ENCODE measurements at regions not wholly inside any gene's neighbourhood (a gene's known extent, or its start where the extent isn't known, plus 50 kb on each side); places are given as distances from the start of the nearest gene placed in this dataset.

- DNase-seq: no peak
- TF ChIP-seq GATA1 (IDR thresholded peaks at IDR 0.05; ENCODE audit: low read depth, low read length): no peak
- TF ChIP-seq POLR2A (IDR thresholded peaks at IDR 0.05; ENCODE audit: low read length): no peak
Observed at GRCh38 chr2:58740426-58740825, 499.3 kb upstream of the FANCL start.

GRCh38 chr2:58739033-58739432 lies 497.9 kb upstream of the FANCL start:
- TF ChIP-seq GATA1 (IDR thresholded peaks at IDR 0.05; ENCODE audit: low read depth, low read length) (no peak), POLR2A (IDR thresholded peaks at IDR 0.05; ENCODE audit: low read length) (no peak)
- DNase-seq: no peak

DNA sequence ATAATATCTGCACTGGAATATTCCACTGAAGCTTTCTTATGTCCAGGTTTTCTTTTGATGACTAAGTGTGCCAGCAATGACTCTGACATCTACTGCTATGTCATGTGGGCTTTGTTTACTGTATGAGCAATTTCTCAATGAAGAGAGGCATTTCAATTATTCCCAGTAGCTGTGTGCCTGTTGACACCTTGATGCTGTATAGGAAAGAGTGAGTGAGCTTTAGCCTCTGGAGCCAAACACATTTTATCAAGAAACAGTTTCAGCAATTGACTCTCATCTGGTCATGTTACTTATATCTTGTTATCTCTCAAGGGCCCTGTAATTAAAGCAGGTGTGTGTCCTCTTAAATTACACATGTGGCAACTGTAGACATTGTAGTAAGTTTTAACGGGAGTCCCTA lies 493.2 kb upstream of the FANCL start:
- DNase-seq: no peak
- TF ChIP-seq GATA1 (IDR thresholded peaks at IDR 0.05; ENCODE audit: low read depth, low read length) (no peak), POLR2A (IDR thresholded peaks at IDR 0.05; ENCODE audit: low read length) (no peak)

- TF ChIP-seq POLR2A (IDR thresholded peaks at IDR 0.05; ENCODE audit: low read length) (no peak), GATA1 (IDR thresholded peaks at IDR 0.05; ENCODE audit: low read depth, low read length) (no peak)
- no peak for DNase-seq
Observed at GRCh38 chr2:58732999-58733398, 491.9 kb upstream of the FANCL start.

DNA sequence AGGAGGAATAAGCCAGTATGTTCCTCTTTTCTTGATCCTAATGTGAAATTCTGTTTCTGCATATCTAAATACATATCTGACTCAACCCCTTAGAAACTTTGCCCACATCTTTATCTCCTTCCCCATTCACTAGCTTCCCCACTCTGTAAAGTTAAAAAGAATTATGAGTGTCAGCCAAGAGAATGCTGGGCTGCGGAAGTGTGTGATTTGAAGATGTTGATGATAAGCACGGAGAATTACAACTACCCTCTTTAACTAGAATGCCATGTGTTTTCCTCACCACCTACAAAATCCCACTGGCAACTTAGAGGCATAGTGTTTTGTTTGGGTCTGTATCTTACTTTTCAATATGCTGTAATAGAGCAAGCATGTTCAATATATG lies 490.4 kb upstream of the FANCL start:
- DNase-seq: peak in 1 of 2 experiments; percentile 8
- TF ChIP-seq GATA1 (IDR thresholded peaks at IDR 0.05; ENCODE audit: low read depth, low read length) (no peak), POLR2A (IDR thresholded peaks at IDR 0.05; ENCODE audit: low read length) (no peak)

GRCh38 chr2:58730764-58731487 lies 489.8 kb upstream of the FANCL start:
- no peak for TF ChIP-seq POLR2A (IDR thresholded peaks at IDR 0.05; ENCODE audit: low read length)
- no peak for TF ChIP-seq GATA1 (IDR thresholded peaks at IDR 0.05; ENCODE audit: low read depth, low read length)
- DNase-seq: no peak

DNA sequence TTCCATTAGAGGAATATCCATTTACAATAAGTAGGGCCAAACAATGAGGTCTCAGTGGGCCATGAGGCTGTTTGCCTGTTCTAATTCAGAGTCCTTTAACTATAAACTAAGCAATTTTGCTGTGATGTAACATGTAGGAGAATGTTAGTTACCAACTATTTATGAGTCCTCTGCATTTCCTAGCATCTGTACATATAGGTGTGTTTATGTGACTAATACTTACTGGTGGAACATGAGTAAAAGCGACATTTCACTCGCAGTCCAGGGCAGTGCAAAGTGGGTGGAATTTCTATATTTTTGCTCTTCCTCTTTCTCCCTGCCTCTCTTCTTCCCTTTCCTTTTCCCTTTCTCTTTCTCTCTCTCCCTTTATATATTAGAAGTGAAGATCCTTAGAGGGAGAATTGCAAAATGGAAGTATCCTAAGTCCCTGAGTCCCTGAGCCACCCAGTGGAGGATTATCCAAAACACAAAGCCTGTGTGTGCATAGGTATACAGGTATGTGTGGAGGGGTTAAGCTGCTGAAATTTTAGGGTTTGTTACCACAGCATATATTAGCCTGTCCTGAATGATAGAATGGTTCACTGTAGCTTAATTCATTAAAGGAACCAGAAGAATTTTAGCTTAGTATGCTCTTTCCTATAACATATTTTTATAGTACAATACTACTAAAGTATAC lies 487.0 kb upstream of the FANCL start:
- no peak for DNase-seq
- TF ChIP-seq POLR2A (IDR thresholded peaks at IDR 0.05; ENCODE audit: low read length): no peak
- no peak for TF ChIP-seq GATA1 (IDR thresholded peaks at IDR 0.05; ENCODE audit: low read depth, low read length)

- no peak for DNase-seq
- TF ChIP-seq GATA1 (IDR thresholded peaks at IDR 0.05; ENCODE audit: low read depth, low read length) (no peak), POLR2A (IDR thresholded peaks at IDR 0.05; ENCODE audit: low read length) (no peak)
Observed at GRCh38 chr2:58721912-58722591, 480.9 kb upstream of the FANCL start.

DNA sequence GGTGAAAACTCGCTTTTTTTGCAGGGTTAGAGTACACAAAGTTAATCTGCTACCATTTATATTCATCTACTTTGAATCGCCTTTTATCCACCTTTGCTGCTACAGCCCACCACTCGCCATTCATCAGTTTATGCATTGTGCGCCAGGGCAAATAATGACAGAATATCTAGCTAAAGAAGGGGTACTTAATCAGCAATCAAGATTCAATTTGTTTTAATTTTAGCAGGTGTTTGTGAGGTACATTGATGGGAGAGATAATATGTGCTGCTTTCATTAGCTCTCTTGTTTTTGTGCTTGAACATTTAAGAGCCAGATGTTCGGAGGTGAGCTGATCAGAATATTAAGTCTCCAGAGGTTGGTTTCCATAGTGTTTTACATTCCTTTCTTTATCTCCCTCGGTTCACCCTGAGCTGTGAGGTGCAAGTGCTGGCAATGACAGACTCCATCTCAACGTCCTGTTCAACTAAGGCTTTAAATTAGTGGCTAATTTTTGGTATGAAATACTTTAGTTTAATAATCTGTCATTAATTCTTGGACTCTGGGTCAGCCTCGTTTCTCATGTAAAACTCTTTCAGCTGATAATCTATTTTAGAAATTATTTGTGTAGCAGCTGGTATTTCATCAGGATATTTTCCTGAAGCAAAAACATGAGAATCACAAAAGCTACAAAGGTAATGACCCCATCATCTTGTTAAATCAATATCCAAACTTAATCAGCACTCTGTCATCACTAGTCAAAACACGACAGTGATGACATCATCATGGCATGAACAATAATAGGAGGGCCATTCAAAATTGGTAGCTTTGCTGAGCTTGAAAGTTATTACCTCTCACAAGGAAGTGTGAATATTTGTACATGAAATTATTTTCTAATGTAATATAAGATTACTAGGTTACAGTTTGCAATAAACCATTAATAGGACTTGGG lies 479.9 kb upstream of the FANCL start:
- no peak for TF ChIP-seq POLR2A (IDR thresholded peaks at IDR 0.05; ENCODE audit: low read length)
- no peak for TF ChIP-seq GATA1 (IDR thresholded peaks at IDR 0.05; ENCODE audit: low read depth, low read length)
- no peak for DNase-seq

GRCh38 chr2:58720033-58720769 lies 479.1 kb upstream of the FANCL start:
- TF ChIP-seq POLR2A (IDR thresholded peaks at IDR 0.05; ENCODE audit: low read length) (no peak), GATA1 (IDR thresholded peaks at IDR 0.05; ENCODE audit: low read depth, low read length) (no peak)
- DNase-seq: no peak

- DNase-seq: no peak
- TF ChIP-seq GATA1 (IDR thresholded peaks at IDR 0.05; ENCODE audit: low read depth, low read length) (no peak), POLR2A (IDR thresholded peaks at IDR 0.05; ENCODE audit: low read length) (no peak)
Observed at GRCh38 chr2:58715344-58715743, 474.2 kb upstream of the FANCL start.

DNA sequence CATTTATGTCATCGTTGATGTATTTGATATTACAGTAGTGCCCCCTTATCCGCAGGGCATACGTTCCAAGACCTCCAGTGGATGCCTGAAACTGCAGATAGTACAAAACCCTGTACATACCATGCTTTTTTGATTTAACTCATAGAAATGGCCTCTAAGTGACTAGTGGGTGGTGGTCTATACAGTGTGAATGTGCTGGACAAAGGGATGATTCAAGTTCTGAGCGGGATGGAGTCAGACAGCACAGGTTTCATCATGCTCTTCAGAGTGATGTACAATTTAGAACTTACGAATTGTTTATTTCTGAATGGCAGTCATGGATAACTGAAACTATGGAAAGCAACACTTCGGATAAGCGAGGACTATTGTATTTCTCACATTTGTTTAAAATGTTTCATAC lies 473.1 kb upstream of the FANCL start:
- TF ChIP-seq GATA1 (IDR thresholded peaks at IDR 0.05; ENCODE audit: low read depth, low read length) (no peak), POLR2A (IDR thresholded peaks at IDR 0.05; ENCODE audit: low read length) (no peak)
- no peak for DNase-seq

DNA sequence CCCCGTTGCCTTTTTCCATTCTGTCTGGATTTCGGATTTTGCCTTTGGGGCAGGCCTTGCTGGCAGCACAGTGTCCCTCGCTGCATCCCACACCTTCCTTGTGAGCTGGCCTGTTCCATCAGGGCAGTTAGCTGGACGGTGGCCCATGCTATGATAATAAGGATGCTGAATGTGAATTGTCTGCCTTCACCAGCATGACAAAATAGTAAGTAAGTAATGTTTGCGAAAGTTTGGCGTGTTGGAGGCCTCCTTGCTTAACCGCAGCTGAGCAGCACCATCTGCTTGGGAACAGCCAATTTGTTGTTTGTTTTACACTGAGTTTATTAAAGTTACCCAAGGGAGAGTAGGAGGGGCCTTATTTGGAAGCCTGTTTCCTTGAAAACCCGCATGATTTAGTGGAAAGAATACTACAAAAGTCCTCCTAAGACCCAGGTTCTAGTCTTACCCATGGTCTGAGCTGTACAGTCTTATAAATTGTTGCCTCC lies 469.7 kb upstream of the FANCL start:
- TF ChIP-seq POLR2A (IDR thresholded peaks at IDR 0.05; ENCODE audit: low read length): no peak
- TF ChIP-seq GATA1 (IDR thresholded peaks at IDR 0.05; ENCODE audit: low read depth, low read length): no peak
- DNase-seq: no peak
